Heart left ventricle (tissue), 16 donors: ENCODE measurements at regions not wholly inside any gene's neighbourhood (a gene's known extent, or its start where the extent isn't known, plus 50 kb on each side); places are given as distances from the start of the nearest gene placed in this dataset.

Experiments
- ATAC-seq, 4 donors: fragments of 200-7000 bp; cut with Tn5 transposase; one replicate each; pipeline ENCODE4 v1.9.1; 2020 to 2022; ENCODE audit warnings: moderate library complexity in 4 of 4, mild to moderate bottlenecking in 3 of 4, moderate number of reproducible peaks in 1 of 4
- DNase-seq, 5 donors: peaks; one replicate each; pipeline ENCODE4 v3.0.0-alpha.2; 2020
- H3K27ac ChIP-seq, 12 donors: fragments of 200-600 bp; sonication (generic) in 4 of 12; one replicate each; pipeline versions ENCODE4 v1.5.0 to v1.8.0; 2016 to 2022; ENCODE audit warnings: mild to moderate bottlenecking in 2 of 12
- H3K27me3 ChIP-seq, 9 donors: fragments of 200-600 bp; sonication (generic) in 2 of 9; one replicate each; pipeline versions ENCODE4 v1.5.1 to v1.8.0; 2016 to 2022; ENCODE audit warnings: mild to moderate bottlenecking in 3 of 9
- H3K36me3 ChIP-seq, 9 donors: fragments of 200-600 bp; sonication (generic) in 2 of 9; one replicate each; pipeline versions ENCODE4 v1.5.0 to v1.8.0; 2018 to 2022; ENCODE audit warnings: mild to moderate bottlenecking in 2 of 9
- H3K4me1 ChIP-seq, 12 donors: fragments of 200-600 bp; sonication (generic) in 4 of 12; one replicate each; pipeline versions ENCODE4 v1.5.0 to v1.8.0; 2016 to 2022; ENCODE audit warnings: mild to moderate bottlenecking in 3 of 12
- H3K4me3 ChIP-seq, 12 donors: fragments of 200-600 bp; sonication (generic) in 4 of 12; one replicate each; pipeline versions ENCODE4 v1.5.0 to v1.8.0; 2017 to 2022; ENCODE audit warnings: mild to moderate bottlenecking in 9 of 12, moderate library complexity in 4 of 12
- H3K9me3 ChIP-seq, 12 donors: fragments of 200-600 bp; sonication (generic) in 4 of 12; one replicate each; pipeline versions ENCODE4 v1.5.0 to v1.8.0; 2016 to 2022; ENCODE audit warnings: mild to moderate bottlenecking in 1 of 12
- CTCF ChIP-seq, 12 donors: fragments of 200-600 bp; sonication (generic) in 4 of 12; IDR thresholded peaks; one replicate each; pipeline versions ENCODE4 v1.5.0 to v1.8.0; 2018 to 2022; ENCODE audit warnings: antibody characterized with exemption in 12 of 12, mild to moderate bottlenecking in 5 of 12
- POLR2A ChIP-seq, 2 donors: fragments of 450-650 bp; IDR thresholded peaks; one replicate each; pipeline ENCODE4 v1.6.1; 2017; ENCODE audit warnings: antibody characterized with exemption in 2 of 2, mild to moderate bottlenecking in 2 of 2, moderate library complexity in 2 of 2
- WGBS, 4 donors: extraction: QIAGEN DNeasy Blood & Tissue Kit in 2 of 4; methylation state at CpG; one replicate each; pipeline versions ENCODE4 v1.1.5 to v1.1.7; 2013 to 2018; 5-methylcytosine and 5-hydroxymethylcytosine counted together
- intact Hi-C, 10 donors: fragments of 100-400 bp; cut with DNase I; formaldehyde crosslinking; loops; one replicate each; pipeline versions ENCODE4 v1.11.1 to v1.14.2; 2022
- donor health status: ischemic (EF 13 %, LVEDD 7.1; RV severe dilation, severe dysfunction).
- donor health status: healthy with polysubstance abuse.
- donor health status: DM: no; HTN: yes; CAD: no.
- donor health status: DM: no; HTN: no; CAD: no.
- donor health status: ischemic (EF 25% LVEDD 6.9; RV normal size, moderate dysfunction).
- donor health status: ischemic (EF 25% LVEDD 5.7; RV mildly dilated, moderate dysfunction).
- donor health status: healthy.
- donor health status: DM: yes; HTN: yes; CAD: no.
- donor health status: ischemic (EF 35%, LVEDD 5.7; RV mildly dilated, moderate dysfunction).
- donor health status: nonischemic (EF 11% LVEDD 7.7; RV severe dilation, severe dysfunction).
- donor health status: DM: yes; HTN: yes; CAD: no.
- donor health status: PGD.
- donor health status: ischemic (EF 29% LVEDD 5.4; RV normal size, mild dysfunction).
- donor health status: nonischemic (EF 23%, LVEDD 6.1; RV moderate dilation, normal function).

GRCh38 chr2:65671670-65672242 lies 239.4 kb upstream of the SPRED2 start:
- intact Hi-C loops = no loop called here
- peaks cover 0 to 38% (median 26%) of the 10 kb centered on the region in 12 donors for H3K9me3 ChIP-seq
- H3K27ac ChIP-seq = no peak overlapping the region
- H3K36me3 ChIP-seq = no peaks in the 10 kb centered on the region
- DNase-seq = no peak
- H3K4me1 ChIP-seq = no peaks in the 10 kb centered on the region
- TF ChIP-seq CTCF (IDR thresholded peaks at IDR 0.05) (no peak), POLR2A (IDR thresholded peaks at IDR 0.05) (no peak)
- no peaks in the 10 kb centered on the region for H3K27me3 ChIP-seq
- 19 to 57% (median 34%) methylated on average over 1 to 2 of the region's 2 CpGs for WGBS, 4 donors
- ATAC-seq = no peak
- H3K4me3 ChIP-seq = no peak overlapping the region

- H3K4me1 ChIP-seq = no peaks in the 10 kb centered on the region
- no peaks in the 10 kb centered on the region for H3K27me3 ChIP-seq
- no peak overlapping the region for H3K4me3 ChIP-seq
- ATAC-seq (no peak), DNase-seq (no peak)
- no peak overlapping the region for H3K27ac ChIP-seq
- WGBS, 4 donors = 84 to 93% (median 87%) methylated on average over 2 of the region's 2 CpGs
- TF ChIP-seq CTCF (IDR thresholded peaks at IDR 0.05) = no peak
- TF ChIP-seq POLR2A (IDR thresholded peaks at IDR 0.05) = no peak
- no peaks in the 10 kb centered on the region for H3K36me3 ChIP-seq
- peaks cover 0 to 21% (median 13%) of the 10 kb centered on the region in 12 donors for H3K9me3 ChIP-seq
- intact Hi-C loops = no loop called here
Measured at GRCh38 chr2:65669574-65669973, 237.2 kb upstream of the SPRED2 start.

- no peak for ATAC-seq
- H3K4me3 ChIP-seq = no peak overlapping the region
- no peak for TF ChIP-seq POLR2A (IDR thresholded peaks at IDR 0.05)
- no peak for DNase-seq
- H3K36me3 ChIP-seq = no peaks in the 10 kb centered on the region
- no peaks in the 10 kb centered on the region for H3K4me1 ChIP-seq
- no peaks in the 10 kb centered on the region for H3K27me3 ChIP-seq
- H3K9me3 ChIP-seq = peaks cover 0 to 19% (median 12%) of the 10 kb centered on the region in 12 donors
- intact Hi-C loops = no loop called here
- H3K27ac ChIP-seq = no peak overlapping the region
Measured at GRCh38 chr2:65668744-65669143, 236.3 kb upstream of the SPRED2 start.

- 87 to 90% (median 89%) methylated on average over 6 of the region's 6 CpGs for WGBS, 4 donors
- intact Hi-C loops = no loop called here
- TF ChIP-seq CTCF (IDR thresholded peaks at IDR 0.05) (no peak), POLR2A (IDR thresholded peaks at IDR 0.05) (no peak)
- DNase-seq (no peak), ATAC-seq (no peak)
- Histone ChIP-seq H3K36me3 (no peaks in the 10 kb centered on the region), H3K27ac (no peak overlapping the region), H3K4me1 (no peaks in the 10 kb centered on the region), H3K9me3 (peaks cover 0 to 19% (median 12%) of the 10 kb centered on the region in 12 donors), H3K27me3 (no peaks in the 10 kb centered on the region), H3K4me3 (no peak overlapping the region)
Measured at GRCh38 chr2:65666156-65666725, 233.8 kb upstream of the SPRED2 start.

- WGBS, 4 donors = 92 to 100% (median 95%) methylated on average over 2 of the region's 2 CpGs
Measured at GRCh38 chr2:65664931-65665330, 232.5 kb upstream of the SPRED2 start.

More at GRCh38 chr2:65664931-65665330, 232.5 kb upstream of the SPRED2 start:
- Histone ChIP-seq H3K9me3 (peaks cover 0 to 19% (median 12%) of the 10 kb centered on the region in 12 donors), H3K4me1 (no peaks in the 10 kb centered on the region), H3K4me3 (no peak overlapping the region), H3K36me3 (no peaks in the 10 kb centered on the region), H3K27ac (no peak overlapping the region), H3K27me3 (no peaks in the 10 kb centered on the region)
- no peak for TF ChIP-seq CTCF (IDR thresholded peaks at IDR 0.05)
- no peak for TF ChIP-seq POLR2A (IDR thresholded peaks at IDR 0.05)
- ATAC-seq (no peak), DNase-seq (no peak)
- intact Hi-C loops = no loop called here
